Immature natural killer cell (primary cell): ENCODE measurements at regions not wholly inside any gene's neighbourhood (a gene's known extent, or its start where the extent isn't known, plus 50 kb on each side); places are given as distances from the start of the nearest gene placed in this dataset.

Experiments
- DNase-seq, 3 donors: peaks; one replicate each; pipeline ENCODE4 v3.0.0; 2022; ENCODE audit warnings: mixed read lengths in 1 of 3
- H3K27ac Mint-ChIP-seq, 6 donors: one replicate each; pipeline ENCODE4 v1.8.0; 2020; ENCODE audit warnings: mixed read lengths in 6 of 6, mild to moderate bottlenecking in 5 of 6, inconsistent platforms in 4 of 6, moderate library complexity in 3 of 6
- H3K27me3 Mint-ChIP-seq, 3 donors: one replicate each; pipeline ENCODE4 v1.8.0; 2020 to 2021; ENCODE audit warnings: low read depth in 3 of 3, mild to moderate bottlenecking in 3 of 3, mixed read lengths in 3 of 3, moderate library complexity in 3 of 3, inconsistent platforms in 1 of 3
- H3K36me3 Mint-ChIP-seq, 3 donors: one replicate each; pipeline ENCODE4 v1.8.0; 2020; ENCODE audit warnings: mixed read lengths in 3 of 3, inconsistent platforms in 2 of 3, mild to moderate bottlenecking in 2 of 3
- H3K4me1 Mint-ChIP-seq, 2 donors: one replicate each; pipeline ENCODE4 v1.8.0; 2020; ENCODE audit warnings: inconsistent platforms in 2 of 2, mild to moderate bottlenecking in 2 of 2, mixed read lengths in 2 of 2, moderate library complexity in 1 of 2
- H3K4me3 Mint-ChIP-seq, 5 donors: one replicate each; pipeline ENCODE4 v1.8.0; 2020; ENCODE audit warnings: mild to moderate bottlenecking in 5 of 5, mixed read lengths in 5 of 5, inconsistent platforms in 3 of 5, moderate library complexity in 3 of 5
- H3K9me3 Mint-ChIP-seq, 6 donors: one replicate each; pipeline ENCODE4 v1.8.0; 2020; ENCODE audit warnings: mild to moderate bottlenecking in 6 of 6, mixed read lengths in 6 of 6, inconsistent platforms in 4 of 6, moderate library complexity in 3 of 6

DNA sequence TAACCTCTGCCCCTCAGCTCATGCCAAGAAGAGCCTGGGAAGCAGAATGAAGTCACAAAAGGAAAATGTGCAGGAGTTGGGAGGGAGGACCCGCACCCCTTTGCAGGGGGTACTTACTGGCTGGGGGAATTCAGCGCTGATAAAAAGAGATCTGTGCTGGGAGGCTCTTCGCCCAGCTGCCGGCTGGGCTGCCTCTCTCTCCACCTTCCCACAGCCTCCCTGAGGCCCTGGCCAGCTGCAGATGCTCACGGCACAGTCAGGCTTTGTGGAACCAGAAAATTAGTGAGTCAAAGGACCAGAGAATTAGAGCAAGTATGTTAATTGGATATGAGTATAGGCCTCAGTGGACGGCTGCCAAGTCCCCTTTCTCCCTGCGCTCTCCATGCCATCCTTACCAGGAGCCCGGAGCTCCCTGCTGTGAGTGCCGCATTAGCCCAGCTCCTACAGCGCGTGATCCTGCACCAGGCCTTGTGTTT lies 181.7 kb upstream of the SH3BP4 start:
- H3K4me1 Mint-ChIP-seq, result no peaks in the 10 kb centered on the region
- H3K36me3 Mint-ChIP-seq, result no peaks in the 10 kb centered on the region
- H3K4me3 Mint-ChIP-seq, result no peak overlapping the region
- H3K27ac Mint-ChIP-seq, result no peak overlapping the region
- H3K27me3 Mint-ChIP-seq, result peaks cover 3 to 19% (median 11%) of the 10 kb centered on the region in 3 donors
- DNase-seq, result no peak
- H3K9me3 Mint-ChIP-seq, result no peaks in the 10 kb centered on the region

DNA sequence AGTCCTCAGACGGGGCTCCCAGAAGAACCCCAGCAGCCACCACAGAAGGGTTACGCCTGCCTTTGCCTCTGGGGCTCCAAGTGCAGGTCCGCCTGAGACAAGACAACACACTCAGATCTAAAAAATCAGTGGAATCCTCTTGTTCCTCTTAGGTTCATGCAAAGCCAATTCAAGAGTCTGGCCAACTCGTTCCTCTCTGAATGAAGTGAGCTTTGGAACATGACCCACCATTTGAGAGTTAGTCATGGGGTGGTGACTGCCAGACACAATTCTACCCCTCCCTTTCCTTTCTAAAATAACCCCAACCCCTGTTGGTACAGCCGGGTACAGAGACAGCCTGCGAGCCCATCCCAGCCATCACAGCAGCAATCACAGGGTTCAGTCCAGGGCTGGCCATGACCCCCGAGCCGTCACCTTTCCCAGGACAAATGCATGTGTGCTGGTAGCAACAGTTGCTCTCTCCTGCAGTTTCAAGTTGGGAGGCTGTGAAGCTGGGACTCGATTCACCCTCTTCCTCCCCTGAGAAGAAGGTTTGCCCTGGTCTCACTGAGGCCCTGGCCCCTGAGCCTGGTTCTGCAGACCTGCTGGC lies 183.1 kb upstream of the SH3BP4 start:
- H3K4me1 Mint-ChIP-seq, result no peaks in the 10 kb centered on the region
- H3K27ac Mint-ChIP-seq, result no peak overlapping the region
- H3K27me3 Mint-ChIP-seq, result peaks cover 1 to 19% (median 11%) of the 10 kb centered on the region in 3 donors

DNA sequence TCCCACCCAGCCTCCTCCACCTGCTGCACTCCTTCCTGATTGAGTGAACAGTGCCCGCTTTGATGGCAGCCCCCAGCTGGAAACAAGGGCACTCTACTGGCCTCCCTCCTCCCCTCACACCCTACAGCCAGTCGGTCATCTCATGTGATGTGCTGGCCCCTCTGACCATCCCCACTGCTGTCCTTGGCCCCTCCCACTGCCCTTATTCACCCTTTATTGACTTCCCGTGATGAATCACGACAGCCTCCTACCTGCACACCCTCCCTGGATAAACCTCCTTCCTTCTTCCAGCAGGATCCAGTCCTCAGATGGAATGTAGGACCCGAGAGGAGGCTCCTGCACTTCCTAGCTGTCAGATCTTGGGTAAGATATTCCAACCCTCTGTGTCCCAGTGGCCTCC lies 186.5 kb upstream of the SH3BP4 start:
- Mint-ChIP-seq H3K27ac (no peak overlapping the region), H3K4me1 (no peaks in the 10 kb centered on the region), H3K4me3 (no peak overlapping the region), H3K9me3 (no peaks in the 10 kb centered on the region), H3K27me3 (peaks cover 1 to 10% (median 5%) of the 10 kb centered on the region in 3 donors), H3K36me3 (no peaks in the 10 kb centered on the region)
- DNase-seq, result no peak

More for the DNA sequence above, 183.1 kb upstream of the SH3BP4 start:
- no peak overlapping the region for H3K4me3 Mint-ChIP-seq
- H3K9me3 Mint-ChIP-seq, result no peaks in the 10 kb centered on the region
- DNase-seq, result no peak
- H3K36me3 Mint-ChIP-seq, result no peaks in the 10 kb centered on the region

DNA sequence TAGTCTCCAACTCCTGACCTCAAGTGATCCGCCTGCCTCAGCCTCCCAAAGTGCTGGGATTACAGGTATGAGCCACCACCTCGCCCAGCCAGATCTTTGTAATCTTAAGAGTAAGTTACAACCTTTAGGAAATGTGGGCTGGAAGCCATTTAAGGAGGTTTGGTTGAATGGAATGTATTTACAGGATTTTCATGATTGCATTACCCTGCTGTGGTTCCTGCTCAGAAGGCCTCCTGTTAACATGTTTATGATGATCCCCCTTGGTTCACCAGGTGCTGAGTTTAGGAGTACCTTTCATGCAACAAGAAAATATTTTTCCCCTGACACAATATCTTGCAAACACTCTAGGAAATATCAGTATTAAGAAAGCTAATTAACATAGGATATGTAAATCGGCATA lies 187.4 kb upstream of the SH3BP4 start:
- DNase-seq, result no peak
- Mint-ChIP-seq H3K4me1 (no peaks in the 10 kb centered on the region), H3K27me3 (peaks cover 0 to 17% (median 5%) of the 10 kb centered on the region in 3 donors), H3K4me3 (no peak overlapping the region), H3K36me3 (no peaks in the 10 kb centered on the region), H3K9me3 (no peaks in the 10 kb centered on the region), H3K27ac (no peak overlapping the region)

DNA sequence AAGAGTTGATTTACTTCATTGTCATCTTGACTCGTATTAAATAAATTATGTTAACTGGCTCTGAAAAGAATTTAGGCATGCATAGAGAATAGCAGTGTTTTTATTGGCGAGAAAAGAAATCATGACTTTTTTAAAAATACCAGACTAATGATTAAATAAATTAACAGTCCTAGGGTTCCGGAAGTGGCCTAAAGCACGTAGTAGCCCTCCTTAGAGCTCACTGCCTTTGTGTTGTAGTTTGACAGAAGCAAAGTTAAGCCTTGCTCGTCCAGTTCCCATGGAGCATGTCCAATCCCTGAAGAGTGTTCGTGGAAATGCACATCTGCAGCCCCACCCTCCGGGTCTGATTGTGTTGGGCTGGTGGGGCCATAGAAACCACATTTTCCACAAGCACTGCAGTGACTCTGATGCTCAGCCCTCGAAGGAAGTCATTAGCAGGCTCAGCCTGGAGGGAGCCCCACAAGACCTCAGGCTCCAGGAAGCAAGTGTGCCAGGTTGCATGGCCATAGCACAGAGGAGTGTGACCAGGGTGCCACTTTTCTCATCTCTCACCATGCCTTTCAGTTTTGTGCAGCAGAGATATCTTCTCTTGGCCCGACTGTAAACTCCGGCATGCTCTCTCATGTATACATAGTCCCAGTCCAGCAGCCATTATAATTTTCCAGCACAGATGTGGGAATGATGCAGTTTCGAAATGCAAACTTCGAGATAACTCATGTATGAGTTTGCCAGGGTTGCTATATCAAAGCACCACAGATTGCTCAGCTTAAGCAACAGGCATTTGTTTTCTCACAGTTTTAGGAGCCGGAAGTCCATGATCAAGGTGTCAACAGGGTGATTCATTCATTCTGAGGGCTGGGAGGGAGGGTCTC lies 188.6 kb upstream of the SH3BP4 start:
- Mint-ChIP-seq H3K27ac (no peak overlapping the region), H3K36me3 (no peaks in the 10 kb centered on the region), H3K4me1 (no peaks in the 10 kb centered on the region), H3K9me3 (no peaks in the 10 kb centered on the region), H3K27me3 (peaks cover 0 to 12% (median 5%) of the 10 kb centered on the region in 3 donors), H3K4me3 (no peak overlapping the region)
- no peak for DNase-seq

DNA sequence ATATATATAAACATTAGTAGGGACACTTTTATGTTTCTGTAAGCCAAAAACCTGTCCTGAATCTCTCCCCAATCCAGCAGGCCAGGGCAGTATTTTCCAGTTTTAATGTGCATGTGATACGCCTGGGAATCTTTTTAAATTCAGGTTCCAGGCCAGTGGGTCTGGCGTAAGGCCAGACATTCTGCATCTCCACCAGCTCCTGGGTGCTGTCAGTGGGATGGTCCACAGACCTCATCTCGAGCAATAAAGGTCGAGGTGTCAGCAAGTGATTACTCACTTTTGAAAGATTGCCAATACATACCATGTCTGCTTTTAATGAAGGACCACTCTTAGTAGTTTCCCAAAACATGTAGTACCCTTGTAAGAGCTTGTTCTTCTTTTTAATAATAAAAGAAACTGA lies 189.9 kb upstream of the SH3BP4 start:
- no peak for DNase-seq
- peaks cover 0 to 9% (median 9%) of the 10 kb centered on the region in 3 donors for H3K27me3 Mint-ChIP-seq
- no peaks in the 10 kb centered on the region for H3K4me1 Mint-ChIP-seq
- H3K27ac Mint-ChIP-seq, result no peak overlapping the region
- H3K36me3 Mint-ChIP-seq, result no peaks in the 10 kb centered on the region
- H3K9me3 Mint-ChIP-seq, result no peaks in the 10 kb centered on the region
- H3K4me3 Mint-ChIP-seq, result no peak overlapping the region

DNA sequence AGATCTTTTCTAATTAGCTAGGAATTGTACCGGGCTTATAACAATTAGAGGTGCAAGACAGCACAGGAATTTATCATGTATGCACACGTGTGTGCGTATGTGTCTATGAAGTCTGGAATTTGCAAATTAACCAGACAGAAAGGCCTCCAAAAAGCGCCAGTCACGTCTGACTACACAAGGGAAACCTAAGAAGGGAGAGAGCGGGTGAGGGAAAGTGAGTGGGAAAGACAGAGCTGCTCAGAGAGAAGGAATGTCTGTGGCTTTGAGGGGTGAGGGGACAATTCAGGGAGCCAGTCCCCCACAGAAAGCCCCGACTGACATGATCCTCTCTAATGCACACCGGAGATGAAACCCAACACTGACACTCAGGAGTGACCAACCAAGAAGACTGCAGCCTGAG lies 197.7 kb upstream of the SH3BP4 start:
- Mint-ChIP-seq H3K9me3 (no peaks in the 10 kb centered on the region), H3K4me1 (no peaks in the 10 kb centered on the region), H3K4me3 (no peak overlapping the region), H3K27me3 (peaks cover 2 to 6% (median 4%) of the 10 kb centered on the region in 3 donors), H3K27ac (no peak overlapping the region), H3K36me3 (no peaks in the 10 kb centered on the region)
- DNase-seq, result no peak

DNA sequence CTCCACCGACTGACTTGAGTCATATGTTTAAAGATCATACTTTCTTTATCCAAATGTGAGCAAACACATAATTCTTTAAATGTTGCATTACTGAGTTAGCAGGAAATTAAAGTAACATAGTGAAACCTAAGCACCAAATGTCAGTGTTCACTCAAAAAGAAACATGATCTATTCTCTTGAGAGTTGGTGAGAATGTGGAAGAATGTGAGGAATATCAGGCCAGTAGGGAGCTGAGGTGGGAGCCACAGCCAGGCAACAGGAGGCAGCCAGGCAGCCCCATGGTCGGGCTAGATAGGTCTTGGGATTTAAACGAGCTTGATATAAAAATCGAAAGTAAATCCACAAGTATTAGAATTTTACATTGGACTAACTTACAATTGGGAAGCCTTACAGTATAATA lies 198.1 kb upstream of the SH3BP4 start:
- Mint-ChIP-seq H3K27ac (no peak overlapping the region), H3K27me3 (peaks cover 2 to 6% (median 4%) of the 10 kb centered on the region in 3 donors), H3K9me3 (no peaks in the 10 kb centered on the region), H3K4me1 (no peaks in the 10 kb centered on the region), H3K36me3 (no peaks in the 10 kb centered on the region), H3K4me3 (no peak overlapping the region)
- DNase-seq, result no peak

DNA sequence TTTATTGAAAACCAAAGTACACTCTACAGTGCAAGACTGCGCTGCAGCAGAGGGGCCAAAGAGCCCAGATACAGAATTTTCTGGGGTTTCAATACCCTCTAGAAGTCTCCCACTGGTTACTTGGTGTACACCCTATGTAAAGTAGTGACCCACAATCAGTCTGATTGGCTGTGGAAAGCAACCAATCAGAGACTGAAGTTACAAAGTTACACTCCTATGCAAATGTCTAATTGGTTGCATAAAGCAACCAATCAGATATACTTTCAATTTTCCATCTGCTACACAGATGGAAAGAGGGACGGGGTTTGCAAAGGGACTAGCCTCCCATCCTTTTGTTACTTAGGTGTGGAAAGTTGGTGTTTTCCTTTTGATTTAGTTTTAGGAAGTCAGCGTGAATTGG lies 198.9 kb upstream of the SH3BP4 start:
- peaks cover 2 to 9% (median 3%) of the 10 kb centered on the region in 3 donors for H3K27me3 Mint-ChIP-seq
- no peak overlapping the region for H3K4me3 Mint-ChIP-seq
- H3K27ac Mint-ChIP-seq, result no peak overlapping the region
- no peaks in the 10 kb centered on the region for H3K36me3 Mint-ChIP-seq
- no peaks in the 10 kb centered on the region for H3K9me3 Mint-ChIP-seq
- H3K4me1 Mint-ChIP-seq, result no peaks in the 10 kb centered on the region
- no peak for DNase-seq

DNA sequence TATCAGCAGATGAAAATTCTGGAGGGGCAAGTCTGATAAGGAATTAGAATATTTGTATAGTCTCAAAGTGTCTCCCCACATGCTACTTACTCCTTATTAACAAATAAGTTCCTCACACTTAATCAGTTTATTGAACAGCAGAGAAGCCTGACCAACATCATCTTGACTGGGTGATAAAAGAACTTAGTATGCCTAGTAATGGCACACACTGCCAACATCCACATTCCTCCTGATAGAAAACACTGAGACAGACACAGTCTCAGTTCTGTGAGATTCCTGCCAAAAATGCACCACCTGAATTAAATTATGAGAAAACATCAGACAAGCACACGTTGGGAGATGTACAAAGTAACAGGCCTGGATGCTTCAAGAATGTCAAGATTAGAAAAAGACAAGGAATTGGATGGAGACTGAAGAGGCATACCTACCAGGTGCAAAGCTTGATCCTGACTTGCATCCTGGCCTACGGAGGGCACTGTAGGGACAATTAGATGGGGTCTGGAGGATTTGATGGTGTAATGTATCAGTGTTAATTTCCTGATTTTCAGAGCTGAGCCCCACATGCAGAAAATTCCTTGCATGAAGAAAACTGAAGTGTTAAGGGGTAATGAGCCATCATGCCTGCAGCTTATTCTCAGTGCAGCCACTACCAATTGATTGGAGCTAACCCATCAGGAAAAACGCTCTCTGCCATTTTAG lies 200.4 kb upstream of the SH3BP4 start:
- no peaks in the 10 kb centered on the region for H3K36me3 Mint-ChIP-seq
- no peaks in the 10 kb centered on the region for H3K4me1 Mint-ChIP-seq
- H3K4me3 Mint-ChIP-seq, result no peak overlapping the region
- peaks cover 0 to 10% (median 2%) of the 10 kb centered on the region in 3 donors for H3K27me3 Mint-ChIP-seq
- H3K9me3 Mint-ChIP-seq, result peaks cover 0 to 2% (median 0%) of the 10 kb centered on the region in 6 donors
- H3K27ac Mint-ChIP-seq, result no peak overlapping the region
- no peak for DNase-seq

DNA sequence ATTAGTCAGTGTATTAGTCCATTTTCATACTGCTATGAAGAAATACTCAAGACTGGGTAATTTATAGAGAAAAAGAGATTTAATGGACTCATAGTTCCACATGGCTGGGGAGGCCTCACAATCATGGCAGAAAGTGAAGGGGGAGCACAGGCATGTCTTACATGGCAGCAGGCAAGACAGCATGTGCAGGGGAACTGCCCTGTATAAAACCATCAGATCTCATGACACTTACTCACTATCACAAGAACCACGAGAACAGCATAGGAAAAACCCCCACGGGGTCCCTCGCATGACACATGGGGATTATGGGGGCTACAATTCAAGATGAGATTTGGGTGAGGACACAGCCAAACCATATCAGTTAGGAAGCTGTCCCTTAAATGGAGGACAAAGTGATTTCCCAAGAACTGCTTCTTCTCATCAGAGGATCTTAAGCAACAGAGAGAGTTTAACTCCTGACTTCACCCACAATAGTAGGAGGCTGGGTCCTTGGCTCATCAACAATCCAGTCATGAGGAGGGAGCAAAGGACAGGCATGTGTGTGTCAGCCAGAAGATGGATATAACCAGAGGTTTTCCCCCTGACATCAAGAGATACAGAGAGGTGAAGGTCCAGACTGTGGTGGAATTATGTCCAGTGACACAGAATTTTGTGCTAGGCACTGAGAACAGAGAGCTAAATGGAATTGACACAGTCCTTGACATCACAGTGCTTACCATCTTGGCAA lies 203.8 kb upstream of the SH3BP4 start:
- Mint-ChIP-seq H3K27ac (no peak overlapping the region), H3K9me3 (peaks cover 0 to 2% (median 0%) of the 10 kb centered on the region in 6 donors), H3K27me3 (peaks cover 0 to 6% (median 0%) of the 10 kb centered on the region in 3 donors), H3K4me1 (no peaks in the 10 kb centered on the region), H3K4me3 (no peak overlapping the region), H3K36me3 (no peaks in the 10 kb centered on the region)
- no peak for DNase-seq

DNA sequence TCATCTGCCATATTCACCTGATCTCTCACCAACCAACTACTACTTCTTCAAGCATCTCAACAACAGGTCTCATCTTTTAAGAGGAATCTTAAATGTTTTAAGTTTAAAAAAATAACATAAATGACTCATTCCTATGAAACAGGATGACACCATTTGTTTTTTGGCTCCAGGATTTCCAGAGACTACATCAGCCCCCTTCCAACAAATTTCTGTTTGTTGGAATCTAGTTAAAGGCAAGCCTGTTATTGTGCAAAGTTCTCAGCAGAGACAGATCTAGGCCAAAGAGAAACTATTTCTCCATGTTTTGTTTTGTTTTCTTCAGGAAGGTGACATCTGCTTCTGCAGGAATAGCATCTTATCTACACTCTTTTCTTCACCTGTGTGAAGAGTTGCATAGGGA lies 204.8 kb upstream of the SH3BP4 start:
- Mint-ChIP-seq H3K4me3 (no peak overlapping the region), H3K27me3 (peaks cover 0 to 6% (median 2%) of the 10 kb centered on the region in 3 donors), H3K9me3 (peaks cover 0 to 2% (median 0%) of the 10 kb centered on the region in 6 donors), H3K27ac (no peak overlapping the region), H3K36me3 (no peaks in the 10 kb centered on the region), H3K4me1 (no peaks in the 10 kb centered on the region)
- no peak for DNase-seq

DNA sequence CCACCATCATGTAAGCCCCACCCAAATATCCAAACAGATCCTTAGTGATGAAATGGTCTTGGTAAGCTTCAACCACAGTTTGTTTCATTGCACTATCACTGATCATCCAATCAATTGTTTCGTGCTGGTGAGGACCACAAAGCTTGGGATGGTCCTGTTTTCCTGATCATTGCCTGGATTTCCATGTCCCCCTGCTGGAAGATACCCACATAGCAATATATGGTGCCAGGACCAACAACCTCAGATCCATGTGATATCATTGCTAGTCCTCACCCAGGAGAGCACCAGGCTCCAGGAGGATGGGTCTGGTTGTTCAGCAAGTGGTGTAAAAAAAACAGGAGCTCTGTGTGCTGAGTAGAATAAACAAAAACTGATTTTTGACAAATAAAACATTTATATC lies 206.5 kb upstream of the SH3BP4 start:
- Mint-ChIP-seq H3K36me3 (no peaks in the 10 kb centered on the region), H3K9me3 (peaks cover 0 to 2% (median 0%) of the 10 kb centered on the region in 6 donors), H3K4me1 (no peaks in the 10 kb centered on the region), H3K27me3 (peaks cover 0 to 11% (median 2%) of the 10 kb centered on the region in 3 donors), H3K27ac (no peak overlapping the region), H3K4me3 (no peak overlapping the region)
- no peak for DNase-seq
